Endothelial cell (in vitro differentiated cells): ENCODE measurements at regions not wholly inside any gene's neighbourhood (a gene's known extent, or its start where the extent isn't known, plus 50 kb on each side); places are given as distances from the start of the nearest gene placed in this dataset.

Experiments used
- DNase-seq: peaks from one replicate; pipeline ENCODE4 v3.0.0; 2021; ENCODE audit warnings: low spot score
- H3K27ac Mint-ChIP-seq: one replicate; pipeline ENCODE4 v1.8.0; 2021; ENCODE audit warnings: mixed read lengths, inconsistent platforms; ENCODE audit not compliant: unreplicated experiment
- H3K27me3 Mint-ChIP-seq: one replicate; pipeline ENCODE4 v1.8.0; 2021; ENCODE audit warnings: mild to moderate bottlenecking, moderate library complexity, mixed read lengths, inconsistent platforms; ENCODE audit not compliant: unreplicated experiment
- H3K36me3 Mint-ChIP-seq: one replicate; pipeline ENCODE4 v1.8.0; 2021; ENCODE audit warnings: mild to moderate bottlenecking, low read depth, mixed read lengths, inconsistent platforms; ENCODE audit not compliant: unreplicated experiment
- H3K4me1 Mint-ChIP-seq: one replicate; pipeline ENCODE4 v1.8.0; 2021; ENCODE audit warnings: mild to moderate bottlenecking, mixed read lengths, inconsistent platforms; ENCODE audit not compliant: unreplicated experiment
- H3K4me3 Mint-ChIP-seq: one replicate; pipeline ENCODE4 v1.8.0; 2021; ENCODE audit warnings: mild to moderate bottlenecking, mixed read lengths, inconsistent platforms; ENCODE audit not compliant: unreplicated experiment
- H3K9me3 Mint-ChIP-seq: one replicate; pipeline ENCODE4 v1.8.0; 2021; ENCODE audit warnings: mixed read lengths, inconsistent platforms; ENCODE audit not compliant: unreplicated experiment
- CTCF ChIP-seq: fragments of 200-600 bp; sonication (generic); IDR thresholded peaks from one replicate; pipeline ENCODE4 v1.5.0; 2021; ENCODE audit warnings: antibody characterized with exemption; ENCODE audit not compliant: unreplicated experiment

GRCh38 chr1:219805191-219805590 lies 123.2 kb downstream of the SLC30A10 start:
- H3K4me1 Mint-ChIP-seq, result peaks cover 3% of the 10 kb centered on the region
- peaks cover 2% of the 10 kb centered on the region for H3K27me3 Mint-ChIP-seq
- no peaks in the 10 kb centered on the region for H3K9me3 Mint-ChIP-seq
- H3K27ac Mint-ChIP-seq, result no peak overlapping the region
- DNase-seq, result no peak
- TF ChIP-seq CTCF, result no peak
- H3K4me3 Mint-ChIP-seq, result no peak overlapping the region
- H3K36me3 Mint-ChIP-seq, result no peaks in the 10 kb centered on the region

- H3K4me1 Mint-ChIP-seq, result peaks cover under 1% of the 10 kb centered on the region
- no peak overlapping the region for H3K4me3 Mint-ChIP-seq
- TF ChIP-seq CTCF, result no peak
- DNase-seq, result no peak
- no peaks in the 10 kb centered on the region for H3K36me3 Mint-ChIP-seq
- no peaks in the 10 kb centered on the region for H3K9me3 Mint-ChIP-seq
- peaks cover 3% of the 10 kb centered on the region for H3K27me3 Mint-ChIP-seq
- H3K27ac Mint-ChIP-seq, result no peak overlapping the region
Measured at GRCh38 chr1:219801156-219801820, 127.1 kb downstream of the SLC30A10 start.

GRCh38 chr1:219798283-219799030 lies 129.9 kb downstream of the SLC30A10 start:
- H3K4me3 Mint-ChIP-seq, result no peak overlapping the region
- no peaks in the 10 kb centered on the region for H3K9me3 Mint-ChIP-seq
- no peak for TF ChIP-seq CTCF
- H3K4me1 Mint-ChIP-seq, result no peaks in the 10 kb centered on the region
- H3K27ac Mint-ChIP-seq, result no peak overlapping the region
- H3K36me3 Mint-ChIP-seq, result no peaks in the 10 kb centered on the region
- no peak for DNase-seq
- peaks cover 3% of the 10 kb centered on the region for H3K27me3 Mint-ChIP-seq

GRCh38 chr1:219797683-219798082 lies 130.7 kb downstream of the SLC30A10 start:
- peaks cover 3% of the 10 kb centered on the region for H3K27me3 Mint-ChIP-seq
- no peak overlapping the region for H3K4me3 Mint-ChIP-seq
- no peaks in the 10 kb centered on the region for H3K36me3 Mint-ChIP-seq
- TF ChIP-seq CTCF, result no peak
- no peaks in the 10 kb centered on the region for H3K4me1 Mint-ChIP-seq
- no peak overlapping the region for H3K27ac Mint-ChIP-seq
- no peaks in the 10 kb centered on the region for H3K9me3 Mint-ChIP-seq
- DNase-seq, result no peak

- H3K4me3 Mint-ChIP-seq, result no peak overlapping the region
- no peak for TF ChIP-seq CTCF
- H3K27ac Mint-ChIP-seq, result no peak overlapping the region
- H3K27me3 Mint-ChIP-seq, result peaks cover 3% of the 10 kb centered on the region
- H3K36me3 Mint-ChIP-seq, result no peaks in the 10 kb centered on the region
- no peak for DNase-seq
- H3K4me1 Mint-ChIP-seq, result no peaks in the 10 kb centered on the region
- no peaks in the 10 kb centered on the region for H3K9me3 Mint-ChIP-seq
Measured at GRCh38 chr1:219797009-219797408, 131.3 kb downstream of the SLC30A10 start.
